Astrocyte of the spinal cord (primary cell): ENCODE measurements at regions not wholly inside any gene's neighbourhood (a gene's known extent, or its start where the extent isn't known, plus 50 kb on each side); places are given as distances from the start of the nearest gene placed in this dataset.
"Not testable (repeated sequence)": the region's sequence is repeated elsewhere in the genome, so short reads cannot be mapped to it uniquely, and the experiment has no call there.

Source experiments
- DNase-seq: peaks from one replicate; pipeline ENCODE4 v3.0.0; 2011; ENCODE audit warnings: low read depth, low spot score
- H3K4me3 ChIP-seq: 2 replicates; pipeline ENCODE4 v1.5.1; 2011; ENCODE audit warnings: low read depth, mild to moderate bottlenecking, low read length, moderate library complexity
- CTCF ChIP-seq: IDR thresholded peaks from 2 replicates; pipeline ENCODE4 v1.5.1; 2012; ENCODE audit warnings: low read depth, mild to moderate bottlenecking, low read length, inconsistent platforms
- in situ Hi-C: cut with HindIII; loops from 2 replicates; pipeline ENCODE4 v1.10.0; 2017; ENCODE audit warnings: low sequenced_read_pairs

DNA sequence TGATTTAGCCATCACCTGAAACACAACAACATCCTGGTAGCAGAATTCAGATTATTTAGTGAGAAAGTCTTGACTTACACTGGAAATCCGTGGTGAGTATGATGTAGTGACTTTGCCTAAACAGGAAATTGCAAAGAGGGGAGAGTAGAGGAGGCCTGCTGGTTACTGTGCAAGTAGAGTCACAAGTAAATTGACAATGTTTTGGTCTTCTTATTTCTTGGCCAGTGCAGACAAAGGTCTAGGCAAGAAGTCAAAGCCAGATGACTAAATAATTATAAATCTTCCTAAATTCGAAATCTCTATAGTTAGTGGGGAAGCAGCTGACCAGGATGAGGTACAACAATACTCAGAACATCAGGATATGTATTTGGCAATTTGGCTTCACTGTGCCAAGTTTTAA, 159.5 kb upstream of the KCTD3 start:
- peak; percentile 22 for DNase-seq
- no peak overlapping the region for H3K4me3 ChIP-seq
- TF ChIP-seq CTCF, result no peak
- in situ Hi-C loops, result no loop called here

DNA sequence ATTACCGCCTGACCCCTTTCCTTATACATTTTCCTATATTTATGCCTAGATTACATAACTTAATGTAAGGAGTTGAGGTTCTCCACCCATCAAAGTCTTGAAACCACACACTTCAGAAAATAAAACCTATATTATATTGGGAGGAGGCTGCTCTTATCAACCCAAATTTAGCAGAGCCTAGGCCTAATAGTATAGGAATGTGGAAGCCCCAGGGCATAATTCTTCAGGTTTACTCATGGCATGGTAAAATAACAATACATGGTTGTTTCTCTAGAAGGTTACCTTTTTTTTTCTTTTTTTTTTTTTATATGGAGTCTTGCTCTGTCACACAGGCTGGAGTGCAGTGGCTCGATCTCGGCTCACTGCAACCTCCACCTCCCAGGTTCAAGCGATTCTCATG, 157.6 kb upstream of the KCTD3 start:
- DNase-seq, H3K4me3 ChIP-seq, in situ Hi-C loops: not testable (repeated sequence)

GRCh38 chr1:215415521-215415920, 151.6 kb upstream of the KCTD3 start:
- H3K4me3 ChIP-seq, in situ Hi-C loops, DNase-seq: not testable (repeated sequence)

GRCh38 chr1:215416497-215416896, 150.6 kb upstream of the KCTD3 start:
- no peak for DNase-seq
- no peak for TF ChIP-seq CTCF
- in situ Hi-C loops, result no loop called here
- no peak overlapping the region for H3K4me3 ChIP-seq

DNA sequence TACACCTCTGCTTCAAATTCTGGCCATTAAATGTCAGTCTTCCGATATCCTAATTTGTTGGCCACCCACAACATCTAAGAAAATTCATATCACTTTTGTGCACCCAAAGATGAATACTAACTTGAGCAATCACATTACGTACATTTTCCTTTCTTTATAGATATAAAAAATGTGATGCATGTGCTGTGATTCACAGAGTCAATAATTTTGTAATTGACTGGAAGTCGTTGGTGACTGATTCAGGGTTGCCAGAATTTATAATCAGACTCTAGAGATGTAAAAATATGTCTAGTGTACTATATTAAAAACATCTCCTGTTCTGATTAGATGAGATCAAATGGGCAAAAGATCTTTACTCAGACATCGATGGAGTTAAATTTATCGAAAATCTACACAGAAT, 150.0 kb upstream of the KCTD3 start:
- in situ Hi-C loops, result no loop called here
- H3K4me3 ChIP-seq, result no peak overlapping the region
- no peak for TF ChIP-seq CTCF
- DNase-seq, result no peak

DNA sequence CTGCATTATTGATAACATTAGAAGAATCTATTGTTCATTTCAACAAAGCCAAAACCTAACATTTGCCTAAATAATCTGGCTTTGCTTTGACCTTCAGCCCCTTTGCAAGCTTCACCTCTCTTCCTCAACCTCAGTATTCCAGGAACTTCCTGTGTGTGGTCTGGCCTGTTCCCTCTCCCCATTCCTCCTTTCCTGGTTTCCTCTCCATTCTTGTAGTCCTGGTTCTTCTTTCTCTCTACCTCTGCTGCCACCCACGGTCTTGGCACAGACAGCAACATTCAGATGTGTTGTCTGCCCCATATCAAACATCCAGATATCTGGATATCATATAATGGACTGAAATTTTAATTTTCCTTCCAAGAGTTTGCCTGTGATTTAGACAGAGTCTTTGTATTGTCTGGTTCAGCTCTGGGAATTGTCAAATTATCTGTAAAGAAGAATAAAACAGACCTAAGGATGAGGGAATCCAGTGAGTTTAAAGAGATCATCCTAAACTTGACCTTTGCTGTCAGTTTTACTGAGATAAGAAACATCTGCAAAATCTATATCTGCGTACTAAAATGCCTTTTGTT, 148.1 kb upstream of the KCTD3 start:
- DNase-seq, result no peak
- in situ Hi-C loops, result no loop called here
- no peak overlapping the region for H3K4me3 ChIP-seq
- TF ChIP-seq CTCF, result no peak

GRCh38 chr1:215421744-215422143, 145.4 kb upstream of the KCTD3 start:
- no peak overlapping the region for H3K4me3 ChIP-seq
- in situ Hi-C loops, result no loop called here
- no peak for TF ChIP-seq CTCF
- no peak for DNase-seq

DNA sequence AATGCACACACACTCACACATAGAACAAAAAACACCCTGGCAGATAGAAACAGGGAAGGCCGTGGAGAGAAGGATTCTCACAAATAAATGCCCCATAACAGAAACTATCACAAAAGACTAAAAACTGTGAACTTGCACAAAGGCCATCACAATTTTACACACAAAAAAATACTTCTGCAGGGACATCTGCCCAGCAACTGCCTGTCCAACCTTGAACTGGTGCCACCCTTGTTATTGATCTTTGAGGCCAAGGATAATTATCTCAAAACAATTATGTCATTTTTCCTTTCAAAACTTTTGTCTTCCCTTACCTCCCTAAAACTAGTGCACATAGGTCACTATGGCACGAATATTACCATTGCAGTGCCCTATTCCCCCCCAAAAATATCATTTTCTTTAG, 143.8 kb upstream of the KCTD3 start:
- DNase-seq, result no peak
- in situ Hi-C loops, result no loop called here
- TF ChIP-seq CTCF, result no peak
- H3K4me3 ChIP-seq, result no peak overlapping the region
